DMS153 treated with DMSO at 0.1 percent for 48 hours (cell line): ENCODE measurements at regions not wholly inside any gene's neighbourhood (a gene's known extent, or its start where the extent isn't known, plus 50 kb on each side); places are given as distances from the start of the nearest gene placed in this dataset.
"Not testable (repeated sequence)": the region's sequence is repeated elsewhere in the genome, so short reads cannot be mapped to it uniquely, and the experiment has no call there.

ENCODE experiments used
- DNase-seq: peaks from one replicate; lab custom pipeline; 2025; ENCODE audit not compliant: unreplicated experiment; lab: John Stamatoyannopoulos, UW

- DNase-seq: not testable (repeated sequence)
These were observed 106.7 kb upstream of the SLC24A2 start for GRCh38 chr9:19895578-19895977.

- DNase-seq: no peak
These were observed 106.2 kb upstream of the SLC24A2 start for GRCh38 chr9:19895006-19895405.

GRCh38 chr9:19885608-19886007 is 96.8 kb upstream of the SLC24A2 start:
- DNase-seq: no peak

GRCh38 chr9:19879062-19879461 is 90.2 kb upstream of the SLC24A2 start:
- DNase-seq: no peak

- DNase-seq: no peak
These were observed 87.9 kb upstream of the SLC24A2 start for GRCh38 chr9:19876569-19877316.

- DNase-seq: no peak
These were observed 86.6 kb upstream of the SLC24A2 start for GRCh38 chr9:19875291-19875920.

- not testable (repeated sequence) for DNase-seq
These were observed 84.4 kb upstream of the SLC24A2 start for GRCh38 chr9:19873188-19873587.

- DNase-seq: no peak
These were observed 82.2 kb upstream of the SLC24A2 start for GRCh38 chr9:19870988-19871387.

- no peak for DNase-seq
These were observed 52.1 kb upstream of the SLC24A2 start for GRCh38 chr9:19840953-19841352.
